K562 (cell line): ENCODE measurements at regions not wholly inside any gene's neighbourhood (a gene's known extent, or its start where the extent isn't known, plus 50 kb on each side); places are given as distances from the start of the nearest gene placed in this dataset.

Source experiments
- ATAC-seq: fragments of 200-7000 bp; cut with Tn5 transposase; 3 replicates; pipeline ENCODE4 v1.9.1; 2020; ENCODE audit warnings: moderate library complexity
- BruUV-seq: library from RNA; stranded (reverse); fragments of 400-500 nt; replicated peaks from 2 replicates; lab custom pipeline; 2021; lab: Mats Ljungman, UMichigan
- CTCF ChIA-PET: fragments of 300-600 bp; formaldehyde crosslinking; extraction: SDS; loops from one replicate; lab custom pipeline; 2021; ENCODE audit warnings: low intra/inter-chr PET ratio; lab: Yijun Ruan, JAX
- POLR2A ChIA-PET: fragments of 300-600, 350-650 bp; sonication (Branson Sonifier 250); formaldehyde crosslinking; extraction: SDS; loops from one replicate; lab custom pipeline; 2021; ENCODE audit warnings: antibody characterized with exemption, inconsistent platforms; lab: Yijun Ruan, JAX
- DNase-seq, 4 experiments: peaks; one replicate each; pipeline versions ENCODE4 v3.0.0 to v3.0.0-alpha.2; 2011 to 2018; ENCODE audit warnings: low spot score in 3 of 4, mixed read lengths in 3 of 4; ENCODE audit errors: extremely low read depth in 1 of 4
- FAIRE-seq: peaks from 2 replicates; lab custom pipeline; 2011; peaks lifted over from hg19 to GRCh38; lab: Jason Lieb, UNC
- H2AFZ ChIP-seq: 2 replicates; pipeline ENCODE4 v1.6.0; 2011; ENCODE audit warnings: low read depth, low read length, control low read depth, inconsistent platforms
- H3K27ac ChIP-seq: fragments of 200-600 bp; 3 replicates; pipeline ENCODE4 v1.8.0; 2011; ENCODE audit warnings: low read depth, mild to moderate bottlenecking, control low read depth, inconsistent platforms, low read length, moderate library complexity, mixed read lengths; ENCODE audit errors: extremely low read depth
- H3K27me3 ChIP-seq, 2 experiments: fragments of 300-600 bp in 1 of 2; 2 replicates in 1 of 2; 3 replicates in 1 of 2; pipeline versions ENCODE4 v1.6.0 to v1.8.0; 2011; ENCODE audit warnings: inconsistent platforms in 2 of 2, low read length in 2 of 2, mild to moderate bottlenecking in 1 of 2, mixed read lengths in 1 of 2, moderate library complexity in 1 of 2; ENCODE audit not compliant: control insufficient read depth in 2 of 2, insufficient read depth in 2 of 2
- H3K36me3 ChIP-seq: fragments of 300-600 bp; 3 replicates; pipeline ENCODE4 v1.8.0; 2011; ENCODE audit warnings: mild to moderate bottlenecking, low read length, inconsistent platforms; ENCODE audit not compliant: control insufficient read depth, insufficient read depth
- H3K4me1 ChIP-seq, 2 experiments: fragments of 200-600 bp in 1 of 2; replicated peaks in 1 of 2; 2 replicates in 1 of 2; 3 replicates in 1 of 2; pipeline versions ENCODE4 v1.5.1 to v1.8.0; 2011; ENCODE audit warnings: inconsistent platforms in 2 of 2, low read length in 2 of 2, mild to moderate bottlenecking in 1 of 2, mixed read lengths in 1 of 2, moderate library complexity in 1 of 2; ENCODE audit not compliant: control insufficient read depth in 2 of 2, insufficient read depth in 2 of 2
- H3K4me2 ChIP-seq: 2 replicates; pipeline ENCODE4 v1.6.1; 2011; ENCODE audit warnings: low read length, control low read depth, inconsistent platforms, mixed read lengths; ENCODE audit not compliant: insufficient read depth
- H3K4me3 ChIP-seq: fragments of 200-600 bp; sonication (generic), shearing (Covaris generic); 2 replicates; pipeline ENCODE4 v1.5.1; 2016; ENCODE audit warnings: control low read depth, inconsistent platforms
- H3K79me2 ChIP-seq: fragments of 200-600 bp; 3 replicates; pipeline ENCODE4 v1.8.0; 2011; ENCODE audit warnings: low read length, inconsistent platforms; ENCODE audit not compliant: control insufficient read depth, insufficient read depth
- H3K9ac ChIP-seq, 2 experiments: 2 replicates each; pipeline versions ENCODE4 v1.6.0 to v1.6.1; 2011; ENCODE audit warnings: low read depth in 2 of 2, low read length in 2 of 2, control low read depth in 1 of 2, inconsistent platforms in 1 of 2, mild to moderate bottlenecking in 1 of 2, mixed read lengths in 1 of 2; ENCODE audit not compliant: insufficient read depth in 1 of 2
- H3K9me1 ChIP-seq: one replicate; pipeline ENCODE4 v1.6.0; 2011; ENCODE audit warnings: inconsistent platforms, mild to moderate bottlenecking, low read length, moderate library complexity; ENCODE audit not compliant: control insufficient read depth, insufficient read depth
- H3K9me3 ChIP-seq: replicated peaks from 2 replicates; pipeline ENCODE4 v1.5.1; 2011; ENCODE audit warnings: low read depth, low read length, inconsistent platforms; ENCODE audit not compliant: control insufficient read depth, insufficient read depth
- H4K20me1 ChIP-seq: replicated peaks from 2 replicates; pipeline ENCODE4 v1.6.1; 2011; ENCODE audit warnings: low read length, inconsistent platforms, mixed read lengths; ENCODE audit not compliant: control insufficient read depth, insufficient read depth
- HNRNPH1 ChIP-seq: fragments of 200-400 bp; formaldehyde crosslinking; optimal IDR thresholded peaks from 2 replicates; pipeline ENCODE3; 2017; ENCODE audit warnings: low read depth, mild to moderate bottlenecking, low read length, moderate library complexity
- NR4A1 ChIP-seq, 2 experiments: fragments of 250-450 bp in 1 of 2; fragments of 450-650 bp in 1 of 2; sonication (Bioruptor Pico) in 1 of 2; IDR thresholded peaks; 2 replicates each; pipeline versions ENCODE4 v1.4.0 to v1.6.1; 2016 to 2020; ENCODE audit warnings: mild to moderate bottlenecking in 2 of 2, missing compliant biosample characterization in 1 of 2, missing genetic modification characterization in 1 of 2, moderate library complexity in 1 of 2
- PTTG1 ChIP-seq: fragments of 450-650 bp; IDR thresholded peaks from 2 replicates; pipeline ENCODE4 v1.6.1; 2016; ENCODE audit warnings: low read depth, mild to moderate bottlenecking, missing genetic modification characterization, missing compliant biosample characterization
- ZNF347 ChIP-seq: fragments of 450-650 bp; formaldehyde crosslinking; IDR thresholded peaks from 2 replicates; pipeline ENCODE4 v1.4.0; 2020; ENCODE audit warnings: low read depth, mild to moderate bottlenecking, moderate library complexity
- ZNF644 ChIP-seq: fragments of 200-800 bp; sonication (Bioruptor generic); IDR thresholded peaks from 2 replicates; pipeline ENCODE4 v1.6.1; 2016; ENCODE audit warnings: low read depth, missing genetic modification characterization, missing compliant biosample characterization
- ZNF77 ChIP-seq: fragments of 250-450 bp; sonication (Bioruptor Pico); IDR thresholded peaks from 2 replicates; pipeline ENCODE4 v1.5.0; 2020
- WGBS: fragments of 100-300 bp; shearing (Covaris generic); methylation state at CpG from one replicate; pipeline ENCODE4 v1.1.6; 2016; ENCODE audit warnings: low coverage, mixed read lengths; ENCODE audit not compliant: insufficient coverage; ENCODE audit errors: missing lambda C conversion rate; 5-methylcytosine and 5-hydroxymethylcytosine counted together
- in situ Hi-C: fragments of 300-500 bp; cut with MboI; formaldehyde crosslinking; loops from 4 replicates; pipeline ENCODE4 v1.15.0; 2018; ENCODE audit warnings: inconsistent platforms, mixed read lengths
- intact Hi-C: fragments of 100-400 bp; cut with micrococcal nuclease; formaldehyde crosslinking; loops from 2 replicates; pipeline ENCODE4 v1.14.2; 2022
- TF ChIP-seq, protein P1 (sequence below): sonication (generic); formaldehyde crosslinking; IDR thresholded peaks from 2 replicates; pipeline ENCODE4 v1.8.0; 2023; ENCODE audit warnings: mild to moderate bottlenecking, missing genetic modification reagents

DNA sequence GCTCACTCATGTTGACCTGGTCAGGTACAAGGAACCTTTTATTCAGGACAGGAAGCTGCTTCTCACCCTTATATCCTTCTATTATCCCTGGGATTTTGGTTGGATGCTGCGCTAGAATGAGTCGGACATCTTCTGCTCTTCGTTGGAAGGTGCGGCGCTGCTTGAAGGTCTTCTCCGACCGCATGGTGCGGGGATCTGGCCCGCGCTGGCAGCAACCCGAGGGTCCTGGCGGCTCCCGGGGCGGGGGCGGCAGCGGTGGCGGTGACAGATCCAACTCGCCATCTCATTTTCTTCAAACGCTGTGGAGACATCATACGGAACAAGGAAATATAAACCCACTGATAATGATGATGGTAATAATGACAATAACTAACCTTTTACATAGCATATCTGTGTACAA lies 126.3 kb downstream of the ATXN7L3B start:
- H3K9me1 ChIP-seq = no peaks in the 10 kb centered on the region
- no peaks in the 10 kb centered on the region for H4K20me1 ChIP-seq
- H3K79me2 ChIP-seq = no peaks in the 10 kb centered on the region
- no peak overlapping the region for H2AFZ ChIP-seq
- no peak overlapping the region for H3K9ac ChIP-seq
- in situ Hi-C loops = no loop called here
- no peaks in the 10 kb centered on the region for H3K27me3 ChIP-seq
- no peak for ATAC-seq
- ChIA-PET CTCF (no interaction called here), POLR2A (no interaction called here)
- TF ChIP-seq ZNF644 (tag) (no peak), NR4A1 (CRISPR knock-in tag; IDR thresholded peaks at IDR 0.05) (no peak), NR4A1 (tag; IDR thresholded peaks at IDR 0.05) (no peak), PTTG1 (no peak), ZNF77 (CRISPR knock-in tag) (no peak), ZNF347 (CRISPR knock-in tag) (no peak), HNRNPH1 (no peak)
- TF ChIP-seq, protein P1, sequence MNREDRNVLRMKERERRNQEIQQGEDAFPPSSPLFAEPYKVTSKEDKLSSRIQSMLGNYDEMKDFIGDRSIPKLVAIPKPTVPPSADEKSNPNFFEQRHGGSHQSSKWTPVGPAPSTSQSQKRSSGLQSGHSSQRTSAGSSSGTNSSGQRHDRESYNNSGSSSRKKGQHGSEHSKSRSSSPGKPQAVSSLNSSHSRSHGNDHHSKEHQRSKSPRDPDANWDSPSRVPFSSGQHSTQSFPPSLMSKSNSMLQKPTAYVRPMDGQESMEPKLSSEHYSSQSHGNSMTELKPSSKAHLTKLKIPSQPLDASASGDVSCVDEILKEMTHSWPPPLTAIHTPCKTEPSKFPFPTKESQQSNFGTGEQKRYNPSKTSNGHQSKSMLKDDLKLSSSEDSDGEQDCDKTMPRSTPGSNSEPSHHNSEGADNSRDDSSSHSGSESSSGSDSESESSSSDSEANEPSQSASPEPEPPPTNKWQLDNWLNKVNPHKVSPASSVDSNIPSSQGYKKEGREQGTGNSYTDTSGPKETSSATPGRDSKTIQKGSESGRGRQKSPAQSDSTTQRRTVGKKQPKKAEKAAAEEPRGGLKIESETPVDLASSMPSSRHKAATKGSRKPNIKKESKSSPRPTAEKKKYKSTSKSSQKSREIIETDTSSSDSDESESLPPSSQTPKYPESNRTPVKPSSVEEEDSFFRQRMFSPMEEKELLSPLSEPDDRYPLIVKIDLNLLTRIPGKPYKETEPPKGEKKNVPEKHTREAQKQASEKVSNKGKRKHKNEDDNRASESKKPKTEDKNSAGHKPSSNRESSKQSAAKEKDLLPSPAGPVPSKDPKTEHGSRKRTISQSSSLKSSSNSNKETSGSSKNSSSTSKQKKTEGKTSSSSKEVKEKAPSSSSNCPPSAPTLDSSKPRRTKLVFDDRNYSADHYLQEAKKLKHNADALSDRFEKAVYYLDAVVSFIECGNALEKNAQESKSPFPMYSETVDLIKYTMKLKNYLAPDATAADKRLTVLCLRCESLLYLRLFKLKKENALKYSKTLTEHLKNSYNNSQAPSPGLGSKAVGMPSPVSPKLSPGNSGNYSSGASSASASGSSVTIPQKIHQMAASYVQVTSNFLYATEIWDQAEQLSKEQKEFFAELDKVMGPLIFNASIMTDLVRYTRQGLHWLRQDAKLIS (CRISPR knock-in tag) = no peak
- no peaks in the 10 kb centered on the region for H3K36me3 ChIP-seq
- 1% methylated on average over 10 of the region's 20 CpGs for WGBS
- no peaks in the 10 kb centered on the region for H3K4me1 ChIP-seq
- BruUV-seq = no TSS peak
- H3K27ac ChIP-seq = no peak overlapping the region
- H3K4me3 ChIP-seq = no peak overlapping the region
- DNase-seq = no peak
- no peak for FAIRE-seq
- no peaks in the 10 kb centered on the region; the same call in 1 of the 2 replicates for H3K9me3 ChIP-seq
- intact Hi-C loops = no loop called here
- H3K4me2 ChIP-seq = no peak overlapping the region
